Smooth muscle cell (in vitro differentiated cells): ENCODE measurements at regions not wholly inside any gene's neighbourhood (a gene's known extent, or its start where the extent isn't known, plus 50 kb on each side); places are given as distances from the start of the nearest gene placed in this dataset.

Experiments
- DNase-seq: peaks from one replicate; lab custom pipeline; 2025; ENCODE audit not compliant: unreplicated experiment; lab: John Stamatoyannopoulos, UW
- H2AFZ ChIP-seq: fragments of 200-600 bp; sonication (generic); 2 replicates; pipeline ENCODE4 v1.6.0; 2016; ENCODE audit warnings: antibody characterized with exemption, low read depth, mild to moderate bottlenecking
- H3F3A ChIP-seq: fragments of 200-600 bp; sonication (generic); 2 replicates; pipeline ENCODE4 v1.6.0; 2017; ENCODE audit warnings: antibody characterized with exemption, low read depth
- H3K27ac ChIP-seq: fragments of 200-600 bp; sonication (generic); 2 replicates; pipeline ENCODE4 v1.5.1; 2016; ENCODE audit warnings: low read depth, mild to moderate bottlenecking
- H3K27me3 ChIP-seq: fragments of 200-600 bp; sonication (generic); 2 replicates; pipeline ENCODE4 v1.6.1; 2016; ENCODE audit warnings: low read depth, mild to moderate bottlenecking
- H3K36me3 ChIP-seq: fragments of 200-600 bp; sonication (generic); 2 replicates; pipeline ENCODE4 v1.5.1; 2016; ENCODE audit warnings: low read depth
- H3K4me1 ChIP-seq: fragments of 200-600 bp; sonication (generic); 2 replicates; pipeline ENCODE4 v1.5.1; 2016; ENCODE audit warnings: low read depth
- H3K4me2 ChIP-seq: fragments of 200-600 bp; sonication (generic); 2 replicates; pipeline ENCODE4 v1.6.0; 2016; ENCODE audit warnings: mild to moderate bottlenecking
- H3K4me3 ChIP-seq: fragments of 200-600 bp; sonication (generic); 2 replicates; pipeline ENCODE4 v1.5.1; 2016; ENCODE audit warnings: mild to moderate bottlenecking
- H3K79me2 ChIP-seq: fragments of 200-600 bp; sonication (generic); 2 replicates; pipeline ENCODE4 v1.6.0; 2016; ENCODE audit warnings: low read depth, mild to moderate bottlenecking
- H3K9ac ChIP-seq: fragments of 200-600 bp; sonication (generic); 2 replicates; pipeline ENCODE4 v1.6.0; 2016; ENCODE audit warnings: low read depth
- H3K9me3 ChIP-seq: fragments of 200-600 bp; sonication (generic); replicated peaks from 2 replicates; pipeline ENCODE4 v1.5.1; 2016; ENCODE audit warnings: low read depth
- H4K20me1 ChIP-seq: fragments of 200-600 bp; sonication (generic); 2 replicates; pipeline ENCODE4 v1.6.0; 2016; ENCODE audit warnings: low read depth
- CTCF ChIP-seq: fragments of 200-600 bp; sonication (generic); IDR thresholded peaks from 2 replicates; pipeline ENCODE4 v1.5.1; 2017; ENCODE audit warnings: borderline replicate concordance, mild to moderate bottlenecking, antibody characterized with exemption; ENCODE audit not compliant: insufficient read depth, poor library complexity, severe bottlenecking
- WGBS: methylation state at CpG from one replicate; pipeline ENCODE4 v1.1.7; 2016; ENCODE audit warnings: low lambda C conversion rate; 5-methylcytosine and 5-hydroxymethylcytosine counted together

- H3K4me3 ChIP-seq = no peak overlapping the region
- no peak overlapping the region for H3K27ac ChIP-seq
- H3K27me3 ChIP-seq = no peaks in the 10 kb centered on the region
- H3K79me2 ChIP-seq = no peaks in the 10 kb centered on the region
- H3K9me3 ChIP-seq = no peaks in the 10 kb centered on the region
- no peak for DNase-seq
- no peaks in the 10 kb centered on the region for H3K4me1 ChIP-seq
- H2AFZ ChIP-seq = no peak overlapping the region
- no peak overlapping the region for H3K4me2 ChIP-seq
- H3K9ac ChIP-seq = no peak overlapping the region
- no peaks in the 10 kb centered on the region for H3K36me3 ChIP-seq
- 87% methylated on average over 6 of the region's 6 CpGs for WGBS
- H4K20me1 ChIP-seq = no peaks in the 10 kb centered on the region
- peaks cover 3% of the 10 kb centered on the region for H3F3A ChIP-seq
- no peak for TF ChIP-seq CTCF
These were observed 120.1 kb upstream of the ZMIZ1 start for GRCh38 chr10:78948621-78949030.

- 82% methylated on average over 17 of the region's 19 CpGs for WGBS
These were observed 117.8 kb upstream of the ZMIZ1 start for GRCh38 chr10:78950656-78951587.

GRCh38 chr10:78952030-78952429 lies 116.7 kb upstream of the ZMIZ1 start:
- DNase-seq = no peak
- no peak for TF ChIP-seq CTCF

More at GRCh38 chr10:78950656-78951587, 117.8 kb upstream of the ZMIZ1 start:
- Histone ChIP-seq H3K36me3 (no peaks in the 10 kb centered on the region), H3K4me1 (no peaks in the 10 kb centered on the region), H3F3A (no peaks in the 10 kb centered on the region), H3K79me2 (no peaks in the 10 kb centered on the region), H3K27ac (no peak overlapping the region), H2AFZ (no peak overlapping the region), H3K4me2 (no peak overlapping the region), H4K20me1 (no peaks in the 10 kb centered on the region), H3K27me3 (no peaks in the 10 kb centered on the region), H3K4me3 (no peak overlapping the region), H3K9ac (no peak overlapping the region), H3K9me3 (no peaks in the 10 kb centered on the region)
- TF ChIP-seq CTCF = no peak
- DNase-seq = no peak

More at GRCh38 chr10:78952030-78952429, 116.7 kb upstream of the ZMIZ1 start:
- Histone ChIP-seq H3K79me2 (no peaks in the 10 kb centered on the region), H3K4me1 (no peaks in the 10 kb centered on the region), H2AFZ (no peak overlapping the region), H3K27ac (no peak overlapping the region), H4K20me1 (no peaks in the 10 kb centered on the region), H3K4me3 (no peak overlapping the region), H3K36me3 (no peaks in the 10 kb centered on the region), H3F3A (no peaks in the 10 kb centered on the region), H3K9me3 (no peaks in the 10 kb centered on the region), H3K27me3 (no peaks in the 10 kb centered on the region), H3K4me2 (no peak overlapping the region), H3K9ac (no peak overlapping the region)
- 90% methylated on average over 4 of the region's 4 CpGs for WGBS
